GM12878 (cell line): ENCODE measurements at regions not wholly inside any gene's neighbourhood (a gene's known extent, or its start where the extent isn't known, plus 50 kb on each side); places are given as distances from the start of the nearest gene placed in this dataset.

Source experiments
- ATAC-seq: fragments of 200-7000 bp; cut with Tn5 transposase; 3 replicates; pipeline ENCODE4 v1.9.1; 2020; ENCODE audit warnings: mild to moderate bottlenecking, moderate library complexity
- BruUV-seq: library from RNA; stranded (reverse); fragments of 400-500 nt; replicated peaks from 2 replicates; lab custom pipeline; 2021; lab: Mats Ljungman, UMichigan
- CTCF ChIA-PET: fragments of 300-600 bp; sonication (Branson Sonifier 250); formaldehyde crosslinking; extraction: SDS; loops from one replicate; lab custom pipeline; 2021; ENCODE audit warnings: inconsistent platforms; lab: Yijun Ruan, JAX
- POLR2A ChIA-PET: fragments of 350-600 bp; formaldehyde crosslinking; extraction: SDS; loops from one replicate; lab custom pipeline; 2021; ENCODE audit warnings: inconsistent platforms; lab: Charles Lee
- RAD21 ChIA-PET: fragments of 300-600 bp; sonication (Branson Sonifier 250); formaldehyde crosslinking; loops from one replicate; lab custom pipeline; 2023; ENCODE audit warnings: antibody characterized with exemption; ENCODE audit not compliant: unreplicated experiment; lab: Charles Lee
- SMC1A ChIA-PET: fragments of 300-600 bp; sonication (Branson Sonifier 250); formaldehyde crosslinking; loops from one replicate; lab custom pipeline; 2023; ENCODE audit not compliant: unreplicated experiment, uncharacterized antibody; lab: Charles Lee
- DNase-seq: peaks from one replicate; pipeline ENCODE4 v3.0.0-alpha.2; 2011; ENCODE audit warnings: low read depth, low spot score
- FAIRE-seq: peaks from 3 replicates; lab custom pipeline; 2011; peaks lifted over from hg19 to GRCh38; lab: Jason Lieb, UNC
- H2AFZ ChIP-seq: 2 replicates; pipeline ENCODE4 v1.6.0; 2011; ENCODE audit warnings: low read depth, low read length, control low read depth; ENCODE audit not compliant: control insufficient read depth
- H3K27ac ChIP-seq: 2 replicates; pipeline ENCODE4 v1.5.1; 2011; ENCODE audit warnings: control low read depth; ENCODE audit not compliant: control insufficient read depth, insufficient read depth
- H3K27me3 ChIP-seq, 2 experiments: replicated peaks in 1 of 2; 2 replicates each; pipeline versions ENCODE4 v1.6.0 to v1.6.1; 2011; ENCODE audit warnings: low read length in 1 of 2; ENCODE audit not compliant: control insufficient read depth in 2 of 2, insufficient read depth in 2 of 2
- H3K36me3 ChIP-seq, 2 experiments: 2 replicates each; pipeline ENCODE4 v1.5.1; 2011; ENCODE audit warnings: low read length in 1 of 2; ENCODE audit not compliant: control insufficient read depth in 2 of 2, insufficient read depth in 2 of 2
- H3K4me1 ChIP-seq: 2 replicates; pipeline ENCODE4 v1.6.1; 2011; ENCODE audit warnings: mild to moderate bottlenecking, low read length, moderate library complexity, mixed read lengths; ENCODE audit not compliant: control insufficient read depth, insufficient read depth
- H3K4me2 ChIP-seq: 2 replicates; pipeline ENCODE4 v1.6.0; 2011; ENCODE audit warnings: control low read depth; ENCODE audit not compliant: control insufficient read depth, insufficient read depth
- H3K4me3 ChIP-seq: fragments of 200-600 bp; sonication (generic); 2 replicates; pipeline ENCODE4 v1.5.1; 2016
- H3K79me2 ChIP-seq: 2 replicates; pipeline ENCODE4 v1.6.0; 2011; ENCODE audit warnings: low read length; ENCODE audit not compliant: control insufficient read depth, insufficient read depth
- H3K9ac ChIP-seq: 2 replicates; pipeline ENCODE4 v1.8.0; 2011; ENCODE audit warnings: low read length, control low read depth, mixed read lengths; ENCODE audit not compliant: control insufficient read depth, insufficient read depth
- H3K9me3 ChIP-seq: replicated peaks from 3 replicates; pipeline ENCODE4 v1.5.1; 2011; ENCODE audit warnings: mild to moderate bottlenecking, low read length; ENCODE audit not compliant: control insufficient read depth, insufficient read depth
- H4K20me1 ChIP-seq: 2 replicates; pipeline ENCODE4 v1.6.0; 2011; ENCODE audit not compliant: control insufficient read depth, insufficient read depth
- CEBPB ChIP-seq, 2 experiments: fragments of 150-350 bp in 1 of 2; IDR thresholded peaks; 2 replicates each; pipeline ENCODE4 v1.6.1; 2012 to 2014; ENCODE audit warnings: low read depth in 2 of 2, low read length in 2 of 2, borderline replicate concordance in 1 of 2, inconsistent platforms in 1 of 2
- CHD2 ChIP-seq: IDR thresholded peaks from 2 replicates; pipeline ENCODE4 v1.6.1; 2011; ENCODE audit warnings: low read depth, low read length, improper control_type of control experiment, borderline replicate concordance
- ELK1 ChIP-seq: IDR thresholded peaks from 2 replicates; pipeline ENCODE4 v1.6.1; 2012; ENCODE audit warnings: low read depth, low read length, improper control_type of control experiment
- HDAC2 ChIP-seq: fragments of 200-600 bp; sonication (generic); IDR thresholded peaks from 2 replicates; pipeline ENCODE4 v1.6.1; 2017
- PBX3 ChIP-seq: IDR thresholded peaks from 2 replicates; pipeline ENCODE4 v1.6.1; 2011; ENCODE audit warnings: mild to moderate bottlenecking, low read depth, low read length, moderate library complexity; ENCODE audit not compliant: insufficient replicate concordance
- RUNX3 ChIP-seq: IDR thresholded peaks from 2 replicates; pipeline ENCODE4 v1.6.1; 2012; ENCODE audit warnings: low read length, inconsistent platforms
- STAT1 ChIP-seq: fragments of 450-650 bp; conservative IDR thresholded peaks from 2 replicates; pipeline ENCODE4 v1.6.1; 2014; ENCODE audit warnings: antibody characterized with exemption, mild to moderate bottlenecking
- WGBS: methylation state at CpG from one replicate; pipeline ENCODE4 v1.1.6; 2016; ENCODE audit warnings: low lambda C conversion rate; ENCODE audit not compliant: insufficient replicate concordance, insufficient coverage; ENCODE audit errors: missing lambda C conversion rate; 5-methylcytosine and 5-hydroxymethylcytosine counted together
- in situ Hi-C: fragments of 300-500 bp; cut with MboI; formaldehyde crosslinking; loops from 9 replicates; pipeline ENCODE4 v1.14.3; 2018; ENCODE audit warnings: mixed read lengths
- intact Hi-C: fragments of 100-400 bp; cut with micrococcal nuclease; formaldehyde crosslinking; loops from one replicate; pipeline ENCODE4 v1.14.2; 2022; ENCODE audit not compliant: unreplicated experiment

- Histone ChIP-seq H3K9me3 (no peaks in the 10 kb centered on the region), H3K27ac (no peak overlapping the region), H3K4me3 (no peak overlapping the region), H2AFZ (no peak overlapping the region), H4K20me1 (no peaks in the 10 kb centered on the region), H3K9ac (no peak overlapping the region), H3K36me3 (no peaks in the 10 kb centered on the region), H3K4me2 (no peak overlapping the region), H3K4me1 (no peaks in the 10 kb centered on the region), H3K27me3 (no peaks in the 10 kb centered on the region), H3K79me2 (no peaks in the 10 kb centered on the region)
- ChIA-PET CTCF (no interaction called here), RAD21 (no interaction called here), SMC1A (no interaction called here), POLR2A (no interaction called here)
- DNase-seq, result no peak
- in situ Hi-C loops (no loop called here), intact Hi-C loops (no loop called here)
- TF ChIP-seq HDAC2 (no peak), RUNX3 (no peak), PBX3 (no peak), CEBPB (IDR thresholded peaks at IDR 0.05; ENCODE audit: borderline replicate concordance in 1 of 2, low read depth in 2 of 2, low read length in 2 of 2) (no peak), CHD2 (no peak), STAT1 (no peak), ELK1 (no peak)
- FAIRE-seq, result no peak
- no peak for ATAC-seq
- WGBS, result 55% methylated on average over 18 of the region's 18 CpGs
- BruUV-seq, result no TSS peak
These were observed 149.3 kb upstream of the UBL3 start for GRCh38 chr13:29999492-30000369.
